HEK293 (cell line): ENCODE measurements at regions not wholly inside any gene's neighbourhood (a gene's known extent, or its start where the extent isn't known, plus 50 kb on each side); places are given as distances from the start of the nearest gene placed in this dataset.
A peak's percentile ranks its signal among the peaks of the same experiment; 100 is the strongest.

Source experiments
- CTCF ChIA-PET: fragments of 350-600 bp; formaldehyde crosslinking; extraction: SDS; loops from one replicate; lab custom pipeline; 2021; ENCODE audit warnings: antibody characterized with exemption; lab: Yijun Ruan, JAX
- POLR2A ChIA-PET: fragments of 300-600 bp; formaldehyde crosslinking; extraction: SDS; loops from one replicate; lab custom pipeline; 2020; ENCODE audit warnings: antibody characterized with exemption, inconsistent platforms; lab: Yijun Ruan, JAX
- H3K27ac ChIP-seq: fragments of 200-500 bp; sonication (Bioruptor generic); 2 replicates; pipeline ENCODE4 v1.5.1; 2014; ENCODE audit warnings: low read depth, low read length, control low read depth, inconsistent platforms; ENCODE audit errors: extremely low read depth
- H3K36me3 ChIP-seq, 2 experiments: fragments of 200-500 bp in 1 of 2; sonication (Bioruptor generic) in 1 of 2; 1 replicate in 1 of 2; 2 replicates in 1 of 2; pipeline ENCODE4 v1.5.1; 2014 to 2017; ENCODE audit warnings: inconsistent platforms in 2 of 2, low read length in 2 of 2; ENCODE audit not compliant: control insufficient read depth in 2 of 2, insufficient read depth in 1 of 2
- H3K4me1 ChIP-seq: fragments of 200-500 bp; sonication (Bioruptor generic); 2 replicates; pipeline ENCODE4 v1.5.1; 2014; ENCODE audit warnings: mild to moderate bottlenecking, low read length, inconsistent platforms; ENCODE audit not compliant: control insufficient read depth, insufficient read depth
- H3K4me3 ChIP-seq: 2 replicates; pipeline ENCODE4 v1.5.1; 2011; ENCODE audit warnings: low read depth, mild to moderate bottlenecking, control low read depth, low read length, moderate library complexity
- H3K9me3 ChIP-seq: fragments of 200-500 bp; sonication (Bioruptor generic); 2 replicates; pipeline ENCODE4 v1.5.1; 2014; ENCODE audit warnings: low read depth, low read length, inconsistent platforms; ENCODE audit not compliant: control insufficient read depth, insufficient read depth
- FEZF1 ChIP-seq: fragments of 450-650 bp; formaldehyde crosslinking; IDR thresholded peaks from 2 replicates; pipeline ENCODE4 v1.5.1; 2016; ENCODE audit warnings: missing biosample characterization, missing genetic modification characterization
- PRDM6 ChIP-seq: fragments of 450-650 bp; formaldehyde crosslinking; IDR thresholded peaks from 2 replicates; pipeline ENCODE4 v1.5.1; 2017; ENCODE audit warnings: missing biosample characterization, missing genetic modification characterization
- SP2 ChIP-seq: fragments of 450-650 bp; formaldehyde crosslinking; IDR thresholded peaks from 2 replicates; pipeline ENCODE4 v1.5.1; 2016; ENCODE audit warnings: missing biosample characterization, missing genetic modification characterization
- ZBTB1 ChIP-seq: fragments of 450-650 bp; formaldehyde crosslinking; IDR thresholded peaks from 2 replicates; pipeline ENCODE4 v1.5.1; 2016; ENCODE audit warnings: missing biosample characterization, missing genetic modification characterization
- ZBTB44 ChIP-seq: fragments of 450-650 bp; IDR thresholded peaks from 2 replicates; pipeline ENCODE4 v1.5.1; 2018; ENCODE audit warnings: missing biosample characterization, mild to moderate bottlenecking, missing genetic modification characterization
- ZBTB7A ChIP-seq: fragments of 450-650 bp; formaldehyde crosslinking; IDR thresholded peaks from 2 replicates; pipeline ENCODE4 v1.5.1; 2016; ENCODE audit warnings: low read depth, missing biosample characterization, missing genetic modification characterization
- ZFP3 ChIP-seq: fragments of 450-650 bp; formaldehyde crosslinking; IDR thresholded peaks from 2 replicates; pipeline ENCODE4 v1.5.1; 2016; ENCODE audit warnings: low read depth, missing biosample characterization, missing genetic modification characterization
- ZNF280C ChIP-seq: fragments of 450-650 bp; formaldehyde crosslinking; IDR thresholded peaks from 2 replicates; pipeline ENCODE4 v1.5.1; 2016; ENCODE audit warnings: missing biosample characterization, missing genetic modification characterization
- ZNF280D ChIP-seq: fragments of 450-650 bp; formaldehyde crosslinking; IDR thresholded peaks from 2 replicates; pipeline ENCODE4 v1.5.1; 2016; ENCODE audit warnings: missing biosample characterization, missing genetic modification characterization
- ZNF350 ChIP-seq: fragments of 450-650 bp; formaldehyde crosslinking; IDR thresholded peaks from 2 replicates; pipeline ENCODE4 v1.5.0; 2017; ENCODE audit warnings: missing biosample characterization, mild to moderate bottlenecking, missing genetic modification characterization
- ZNF362 ChIP-seq: fragments of 450-650 bp; formaldehyde crosslinking; IDR thresholded peaks from 2 replicates; pipeline ENCODE4 v1.5.1; 2016; ENCODE audit warnings: missing biosample characterization, missing genetic modification characterization
- ZNF366 ChIP-seq: fragments of 450-650 bp; formaldehyde crosslinking; conservative IDR thresholded peaks from 2 replicates; pipeline ENCODE4 v1.5.1; 2016; ENCODE audit warnings: missing biosample characterization, missing genetic modification characterization
- ZNF433 ChIP-seq: fragments of 450-650 bp; formaldehyde crosslinking; IDR thresholded peaks from 2 replicates; pipeline ENCODE4 v1.5.1; 2016; ENCODE audit warnings: missing biosample characterization, missing genetic modification characterization, low read depth
- ZNF514 ChIP-seq: fragments of 450-650 bp; formaldehyde crosslinking; IDR thresholded peaks from 2 replicates; pipeline ENCODE4 v1.5.1; 2016; ENCODE audit warnings: missing biosample characterization, missing genetic modification characterization
- ZNF548 ChIP-seq: fragments of 450-650 bp; formaldehyde crosslinking; IDR thresholded peaks from 2 replicates; pipeline ENCODE4 v1.5.1; 2016; ENCODE audit warnings: missing biosample characterization, missing genetic modification characterization
- ZNF600 ChIP-seq: fragments of 450-650 bp; formaldehyde crosslinking; IDR thresholded peaks from 2 replicates; pipeline ENCODE4 v1.5.1; 2016; ENCODE audit warnings: missing biosample characterization, missing genetic modification characterization
- ZNF76 ChIP-seq: fragments of 450-650 bp; formaldehyde crosslinking; IDR thresholded peaks from 2 replicates; pipeline ENCODE4; 2016; ENCODE audit warnings: low read depth, missing biosample characterization, missing genetic modification characterization, borderline replicate concordance

GRCh38 chr1:83102630-83103071 lies 896.3 kb downstream of the TTLL7 start (continued):
- peak; percentile 98 for TF ChIP-seq PRDM6 (tag by site-specific recombination)
- TF ChIP-seq FEZF1 = peak; percentile 100
- no peak for TF ChIP-seq ZFP3
- peak; percentile 51; the same call in 1 of the 2 replicates for TF ChIP-seq ZNF600 (tag by site-specific recombination)
- TF ChIP-seq ZNF514 (tag by site-specific recombination) = no peak
- no peak for TF ChIP-seq ZNF280C
- TF ChIP-seq ZNF280D = no peak
- TF ChIP-seq ZNF76 (tag by site-specific recombination) = peak; percentile 17; the same call in 1 of the 2 replicates
- TF ChIP-seq ZBTB44 (tag by site-specific recombination) = peak; percentile 96
- peak; percentile 67; the same call in 1 of the 2 replicates for TF ChIP-seq ZNF362 (tag by site-specific recombination)

- POLR2A ChIA-PET = no interaction called here
- CTCF ChIA-PET = interaction anchor here (0.7 kb wide), 1 partner anchor 489 kb away, joined by 4 read pairs; no protein-coding TSS in a partner anchor
- H3K9me3 ChIP-seq = no peaks in the 10 kb centered on the region
- H3K4me1 ChIP-seq = peaks cover 7% of the 10 kb centered on the region; the same call in 1 of the 2 replicates
- H3K36me3 ChIP-seq = no peaks in the 10 kb centered on the region
- H3K27ac ChIP-seq = no peak overlapping the region
- TF ChIP-seq ZNF366 (0 out of 2 replicates have a peak, but pooled peaks have one; percentile 20), ZNF350 (tag by site-specific recombination) (no peak), ZBTB7A (tag by site-specific recombination) (no peak), SP2 (tag by site-specific recombination) (no peak), ZNF433 (tag by site-specific recombination) (no peak), ZNF548 (tag by site-specific recombination) (no peak), ZBTB1 (tag by site-specific recombination) (no peak)
- H3K4me3 ChIP-seq = no peak overlapping the region
Observed at GRCh38 chr1:83101406-83101805, 897.5 kb downstream of the TTLL7 start.
